ENCODE measurements at regions not wholly inside any gene's neighbourhood (a gene's known extent, or its start where the extent isn't known, plus 50 kb on each side); places are given as distances from the start of the nearest gene placed in this dataset.

- no peak overlapping the region for H3K4me2 ChIP-seq (ENCODE audit: insufficient read depth in 1 of 2, low read depth in 2 of 2, low read length in 2 of 2)
- no peak overlapping the region for H2AK5ac ChIP-seq (ENCODE audit: low read depth, low read length)
- H4K20me1 ChIP-seq (replicated peaks in 1 of 2; ENCODE audit: control insufficient read depth in 1 of 2, insufficient read depth in 2 of 2, low read length in 2 of 2): no peaks in the 10 kb centered on the region
- no peaks in the 10 kb centered on the region for H3K79me1 ChIP-seq (ENCODE audit: low read depth, low read length)
- H3K56ac ChIP-seq (replicated peaks; ENCODE audit: insufficient read length, low read depth, low read length): no peak overlapping the region
- H2AFZ ChIP-seq (ENCODE audit: low read length): no peak overlapping the region
- H3K4me1 ChIP-seq (replicated peaks in 1 of 4; ENCODE audit: control insufficient read depth in 3 of 4, insufficient read depth in 4 of 4, low read length in 3 of 4): no peaks in the 10 kb centered on the region
- no peak for DNase-seq (ENCODE audit: low read depth in 1 of 2, low spot score in 2 of 2)
- H4K91ac ChIP-seq (replicated peaks; ENCODE audit: insufficient read length, low read length): no peak overlapping the region
- no peak overlapping the region for H3K27ac ChIP-seq (ENCODE audit: low read depth, low read length)
- H2BK20ac ChIP-seq (ENCODE audit: low read length): no peak overlapping the region
- H3K14ac ChIP-seq (ENCODE audit: insufficient read length): no peak overlapping the region
- ChIA-PET CTCF (ENCODE audit: partially characterized antibody) (interaction anchor here (0.8 to 2.9 kb wide), 5 partner anchors 8 to 322 kb away, joined by 3 to 29 read pairs (median 12); no protein-coding TSS in a partner anchor), POLR2A (ENCODE audit: partially characterized antibody) (no interaction called here)
- H4K5ac ChIP-seq (ENCODE audit: insufficient read length, low read depth, low read length): no peak overlapping the region
- no peak overlapping the region for H2BK12ac ChIP-seq (ENCODE audit: low read depth, low read length)
- H3K23ac ChIP-seq (ENCODE audit: insufficient read length): no peak overlapping the region
- no peaks in the 10 kb centered on the region for H3K27me3 ChIP-seq (replicated peaks in 1 of 4; ENCODE audit: control insufficient read depth in 3 of 4, extremely low read depth in 1 of 4, insufficient read depth in 3 of 4, low read length in 3 of 4)
- H3K4me3 ChIP-seq (ENCODE audit: extremely low read depth in 1 of 4, insufficient read depth in 2 of 4, low read depth in 3 of 4, low read length in 4 of 4): no peak overlapping the region
- H2BK15ac ChIP-seq (ENCODE audit: low read length): no peak overlapping the region
- no peak for FAIRE-seq
- no peak overlapping the region for H3K18ac ChIP-seq (ENCODE audit: extremely low read depth, low read length)
- no peak overlapping the region for H3K9ac ChIP-seq (replicated peaks in 1 of 4; ENCODE audit: extremely low read depth in 1 of 4, low read depth in 3 of 4, low read length in 3 of 4)
- no peaks in the 10 kb centered on the region; a peak in 1 of 4 replicates for H3K9me3 ChIP-seq (ENCODE audit: insufficient read depth in 2 of 2, low read depth in 1 of 2, low read length in 1 of 2)
- H3K79me2 ChIP-seq (ENCODE audit: control insufficient read depth in 1 of 2, insufficient read depth in 2 of 2, low read length in 2 of 2): no peaks in the 10 kb centered on the region
- H4K8ac ChIP-seq (ENCODE audit: extremely low read depth, insufficient read depth, low read length): no peak overlapping the region
- no peaks in the 10 kb centered on the region for H3K23me2 ChIP-seq (ENCODE audit: low read depth, low read length)
- no peak overlapping the region for H3K4ac ChIP-seq (replicated peaks; ENCODE audit: insufficient read length, low read depth, low read length)
- H2BK5ac ChIP-seq (ENCODE audit: low read depth, low read length): no peak overlapping the region
- H3K36me3 ChIP-seq (ENCODE audit: control insufficient read depth in 2 of 4, insufficient read depth in 4 of 4, low read length in 3 of 4): no peaks in the 10 kb centered on the region
- no peak overlapping the region for H2BK120ac ChIP-seq (replicated peaks; ENCODE audit: low read depth, low read length)
- TF ChIP-seq NANOG (IDR thresholded peaks at IDR 0.05; ENCODE audit: insufficient read depth, low read depth, low read length, poor library complexity, severe bottlenecking): no peak
- no peak for TF ChIP-seq ATF2 (IDR thresholded peaks at IDR 0.05; ENCODE audit: low read length)
- TF ChIP-seq SRF (IDR thresholded peaks at IDR 0.05; ENCODE audit: low read depth, low read length): no peak
- no peak for TF ChIP-seq SIN3A (conservative IDR thresholded peaks at IDR 0.05 in 1 of 2, IDR thresholded peaks at IDR 0.05 in 1 of 2; ENCODE audit: low read depth in 1 of 2, low read length in 2 of 2)
- no peak for TF ChIP-seq JUND (IDR thresholded peaks at IDR 0.05; ENCODE audit: low read length)
- TF ChIP-seq, protein P1, sequence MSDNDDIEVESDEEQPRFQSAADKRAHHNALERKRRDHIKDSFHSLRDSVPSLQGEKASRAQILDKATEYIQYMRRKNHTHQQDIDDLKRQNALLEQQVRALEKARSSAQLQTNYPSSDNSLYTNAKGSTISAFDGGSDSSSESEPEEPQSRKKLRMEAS (IDR thresholded peaks at IDR 0.05): no peak
- no peak for TF ChIP-seq RAD21 (IDR thresholded peaks at IDR 0.05 in 1 of 2, conservative IDR thresholded peaks at IDR 0.05 in 1 of 2; ENCODE audit: low read depth in 2 of 2, low read length in 2 of 2)
- no peak for TF ChIP-seq EP300 (IDR thresholded peaks at IDR 0.05; ENCODE audit: borderline replicate concordance in 1 of 2, low read depth in 2 of 2, low read length in 2 of 2)
- no peak for TF ChIP-seq SP2 (IDR thresholded peaks at IDR 0.05; ENCODE audit: low read length)
- no peak for TF ChIP-seq SP4 (IDR thresholded peaks at IDR 0.05; ENCODE audit: low read length)
- TF ChIP-seq MAFK (IDR thresholded peaks at IDR 0.05; ENCODE audit: low read depth, low read length): no peak
- TF ChIP-seq CHD2 (IDR thresholded peaks at IDR 0.05; ENCODE audit: low read length): no peak
- TF ChIP-seq, protein P2, sequence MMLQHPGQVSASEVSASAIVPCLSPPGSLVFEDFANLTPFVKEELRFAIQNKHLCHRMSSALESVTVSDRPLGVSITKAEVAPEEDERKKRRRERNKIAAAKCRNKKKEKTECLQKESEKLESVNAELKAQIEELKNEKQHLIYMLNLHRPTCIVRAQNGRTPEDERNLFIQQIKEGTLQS (IDR thresholded peaks at IDR 0.05; ENCODE audit: insufficient read depth, low read depth, low read length): no peak
These were observed 637.7 kb upstream of the UBE2E2 start for GRCh38 chr3:22565393-22565792.

All from H1 (cell line).